GM12864 (cell line): ENCODE measurements at regions not wholly inside any gene's neighbourhood (a gene's known extent, or its start where the extent isn't known, plus 50 kb on each side); places are given as distances from the start of the nearest gene placed in this dataset.

Source experiments
- DNase-seq: peaks from one replicate; pipeline ENCODE4 v3.0.0-alpha.2; 2011; ENCODE audit warnings: low read depth
- H3K4me3 ChIP-seq: 2 replicates; pipeline ENCODE4 v1.5.1; 2011; ENCODE audit warnings: mild to moderate bottlenecking, low read depth, low read length, control low read depth
- CTCF ChIP-seq: IDR thresholded peaks from 2 replicates; pipeline ENCODE4 v1.5.1; 2011; ENCODE audit warnings: low read depth, mild to moderate bottlenecking, moderate library complexity, low read length, control low read depth, inconsistent platforms; ENCODE audit errors: missing control alignments

- TF ChIP-seq CTCF, result no peak
- H3K4me3 ChIP-seq, result no peak overlapping the region
- DNase-seq, result no peak
Observed at GRCh38 chr17:79379700-79380445, 231.0 kb downstream of the RBFOX3 start.

- TF ChIP-seq CTCF, result no peak
- H3K4me3 ChIP-seq, result no peak overlapping the region
- DNase-seq, result no peak
Observed at GRCh38 chr17:79377230-79377786, 233.5 kb downstream of the RBFOX3 start.

GRCh38 chr17:79374807-79375206, 236.0 kb downstream of the RBFOX3 start:
- TF ChIP-seq CTCF, result no peak
- no peak overlapping the region for H3K4me3 ChIP-seq
- DNase-seq, result no peak

GRCh38 chr17:79374087-79374689, 236.7 kb downstream of the RBFOX3 start:
- DNase-seq, result no peak
- no peak for TF ChIP-seq CTCF
- H3K4me3 ChIP-seq, result no peak overlapping the region

GRCh38 chr17:79372470-79373238, 238.2 kb downstream of the RBFOX3 start:
- DNase-seq, result no peak
- no peak overlapping the region for H3K4me3 ChIP-seq
- no peak for TF ChIP-seq CTCF

- DNase-seq, result no peak
- no peak overlapping the region for H3K4me3 ChIP-seq
- no peak for TF ChIP-seq CTCF
Observed at GRCh38 chr17:79371984-79372383, 238.9 kb downstream of the RBFOX3 start.
